KBM-7 (cell line): ENCODE measurements at regions not wholly inside any gene's neighbourhood (a gene's known extent, or its start where the extent isn't known, plus 50 kb on each side); places are given as distances from the start of the nearest gene placed in this dataset.

ENCODE experiments used
- DNase-seq: peaks from one replicate; pipeline ENCODE4 v3.0.0-alpha.2; 2015
- in situ Hi-C: fragments of 300-500 bp; cut with MboI; formaldehyde crosslinking; loops from 2 replicates; pipeline ENCODE4 v1.14.3; 2020; ENCODE audit warnings: low sequenced_read_pairs, low pct_unique_long_range_greater_than_20kb, mixed read lengths

- DNase-seq, result no peak
- in situ Hi-C loops, result loop anchor here (25.0 kb wide), 1 partner anchor 1303 kb away; the partner anchor contains the start of genes HOXA10, HOXA3, HOXA7 and HOXA9
Observed at GRCh38 chr7:25859412-25860274, 292.4 kb upstream of the NFE2L3 start.

DNA sequence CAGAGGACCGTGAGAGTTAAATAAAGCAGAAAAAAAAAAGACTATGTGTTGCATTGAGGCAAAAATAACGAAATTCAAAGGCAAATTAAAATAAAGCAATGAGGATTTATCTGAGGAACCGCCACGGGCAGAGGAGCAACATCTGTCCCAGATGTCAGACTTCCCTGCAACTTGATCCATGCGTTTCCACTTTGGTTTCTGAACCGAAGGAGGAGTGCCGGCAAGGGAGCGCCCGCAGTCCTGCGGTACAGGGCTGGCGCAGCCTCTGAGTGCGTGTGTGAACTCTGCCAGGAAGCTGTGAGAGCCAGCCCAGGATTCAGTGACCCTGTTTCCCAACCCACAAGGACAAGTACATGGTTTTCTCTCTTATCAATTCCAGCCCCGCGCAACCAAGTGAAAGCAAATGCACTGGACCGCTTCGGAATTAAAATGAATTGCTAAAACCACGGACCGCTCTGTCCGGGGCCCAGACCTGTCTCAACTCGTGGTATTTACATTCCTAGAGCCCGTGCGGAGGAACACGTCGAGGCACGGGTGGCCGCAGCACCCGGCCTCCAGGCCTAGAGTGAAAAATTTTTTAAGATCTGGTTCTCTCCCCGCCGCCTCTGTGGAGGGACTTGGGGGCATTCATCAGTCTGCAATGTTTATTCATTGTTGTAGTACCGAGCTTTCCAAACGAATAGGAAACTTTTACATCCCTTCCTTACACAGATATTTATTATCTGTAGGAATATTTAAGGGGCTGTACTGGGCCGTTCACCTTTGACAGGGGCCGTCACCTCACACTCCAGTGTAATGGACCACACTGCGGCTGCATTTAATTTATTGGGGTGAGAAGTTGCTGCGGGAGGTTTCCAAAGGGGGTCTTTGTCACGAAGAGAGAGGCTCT is 291.5 kb upstream of the NFE2L3 start:
- peak; percentile 44 for DNase-seq
- in situ Hi-C loops, result loop anchor here (25.0 kb wide), 1 partner anchor 1302 kb away; the partner anchor contains the start of genes HOXA10, HOXA3, HOXA7 and HOXA9

GRCh38 chr7:25861164-25861496 is 290.9 kb upstream of the NFE2L3 start:
- no peak for DNase-seq
- in situ Hi-C loops, result loop anchor here (25.0 kb wide), 1 partner anchor 1301 kb away; the partner anchor contains the start of genes HOXA10, HOXA3, HOXA7 and HOXA9

DNA sequence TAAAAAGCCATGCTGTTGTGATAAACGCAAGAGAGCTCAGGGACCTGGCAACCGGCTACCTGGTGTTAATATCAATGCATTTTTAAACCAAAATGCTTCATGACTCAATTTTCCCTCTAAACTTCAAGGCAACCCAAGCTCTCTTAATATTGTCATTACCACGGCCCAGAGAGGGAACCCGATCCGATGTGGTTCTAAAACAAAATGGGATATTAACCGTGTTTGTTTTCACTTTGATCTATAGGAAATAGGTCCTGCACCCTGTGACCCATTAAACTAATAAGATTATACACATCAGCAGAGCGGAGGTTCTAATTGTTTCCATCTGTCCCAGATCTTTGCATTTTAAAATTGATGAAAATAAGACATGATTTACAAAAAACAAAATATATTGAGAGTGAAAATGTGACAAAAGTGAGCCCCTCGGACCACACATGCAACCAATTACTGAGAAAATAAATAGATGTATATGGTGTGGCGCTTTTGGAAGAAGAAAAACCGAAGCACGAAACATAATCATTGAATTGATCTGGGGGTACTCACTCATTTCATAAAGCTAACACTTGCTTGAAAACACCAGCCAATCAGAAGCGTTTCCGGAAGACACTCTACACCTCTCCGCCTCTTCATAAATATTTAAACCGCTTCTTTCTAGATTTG is 290.3 kb upstream of the NFE2L3 start:
- no peak for DNase-seq
- in situ Hi-C loops, result loop anchor here (25.0 kb wide), 1 partner anchor 1301 kb away; the partner anchor contains the start of genes HOXA10, HOXA3, HOXA7 and HOXA9

DNA sequence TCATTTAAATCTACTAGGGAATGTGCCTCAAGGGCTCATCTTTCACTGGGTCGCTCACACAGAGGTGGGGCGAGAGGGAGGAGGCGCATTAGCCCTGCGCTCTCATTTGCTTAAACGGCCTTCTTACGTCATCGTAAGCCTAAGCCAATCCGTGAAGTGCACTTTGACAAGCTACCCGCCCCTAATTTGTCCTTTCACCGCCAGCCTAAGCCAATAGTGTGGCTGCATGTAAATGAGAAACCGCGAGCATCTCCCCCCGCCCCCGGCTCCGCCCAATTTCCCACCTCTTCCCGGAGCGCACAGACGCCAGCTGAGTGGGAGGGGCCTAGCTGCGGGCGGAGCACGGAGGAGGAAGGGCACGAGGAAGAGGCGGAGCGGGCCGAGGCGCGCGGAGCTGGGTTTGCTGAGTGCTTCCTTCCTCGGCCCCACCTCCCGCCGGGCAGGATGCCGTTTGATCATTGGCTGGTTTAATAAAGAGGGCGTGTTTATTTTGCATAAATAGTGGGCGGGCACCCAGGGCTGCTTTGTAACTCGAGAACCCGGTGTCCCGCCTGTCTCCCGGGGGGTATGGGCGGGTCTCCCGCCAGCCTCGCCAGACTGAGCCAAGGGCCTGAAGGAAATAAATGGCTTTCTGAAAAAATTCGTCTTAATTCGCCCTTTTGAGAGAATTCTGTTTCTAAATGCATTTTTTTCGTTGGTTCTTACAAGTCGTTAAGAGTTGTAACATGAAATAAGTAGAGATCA is 289.6 kb upstream of the NFE2L3 start:
- DNase-seq, result peak; percentile 100
- in situ Hi-C loops, result loop anchor here (25.0 kb wide), 1 partner anchor 1300 kb away; the partner anchor contains the start of genes HOXA10, HOXA3, HOXA7 and HOXA9

GRCh38 chr7:25863005-25863728 is 288.8 kb upstream of the NFE2L3 start:
- DNase-seq, result no peak
- in situ Hi-C loops, result loop anchor here (25.0 kb wide), 1 partner anchor 1299 kb away; the partner anchor contains the start of genes HOXA10, HOXA3, HOXA7 and HOXA9

GRCh38 chr7:25863729-25864110 is 288.3 kb upstream of the NFE2L3 start:
- in situ Hi-C loops, result loop anchor here (25.0 kb wide), 1 partner anchor 1299 kb away; the partner anchor contains the start of genes HOXA10, HOXA3, HOXA7 and HOXA9
- no peak for DNase-seq

GRCh38 chr7:25864511-25864910 is 287.5 kb upstream of the NFE2L3 start:
- DNase-seq, result no peak
- in situ Hi-C loops, result loop anchor here (25.0 kb wide), 1 partner anchor 1298 kb away; the partner anchor contains the start of genes HOXA10, HOXA3, HOXA7 and HOXA9

GRCh38 chr7:25864943-25865751 is 286.9 kb upstream of the NFE2L3 start:
- no peak for DNase-seq
- in situ Hi-C loops, result loop anchor here (25.0 kb wide), 1 partner anchor 1297 kb away; the partner anchor contains the start of genes HOXA10, HOXA3, HOXA7 and HOXA9

DNA sequence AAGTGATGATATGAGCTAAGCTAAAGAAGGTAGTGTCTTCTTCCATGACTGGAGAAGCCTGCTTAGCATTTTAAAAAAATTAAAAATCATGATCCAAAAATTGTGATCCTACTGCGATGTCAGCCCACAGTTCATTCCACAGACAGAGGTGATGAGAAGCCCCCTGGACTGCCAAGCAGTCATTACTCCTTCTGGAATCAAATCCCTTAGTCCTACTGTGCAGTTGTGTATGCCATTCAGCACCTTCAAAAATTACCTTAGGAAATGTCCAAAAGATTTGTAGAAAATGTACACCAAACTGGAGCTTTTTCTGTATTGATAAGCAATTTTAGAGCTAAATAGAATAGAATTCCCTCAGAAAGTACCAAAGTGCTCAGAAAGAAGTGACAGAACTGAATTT is 283.5 kb upstream of the NFE2L3 start:
- DNase-seq, result no peak
- in situ Hi-C loops, result loop anchor here (25.0 kb wide), 1 partner anchor 1294 kb away; the partner anchor contains the start of genes HOXA10, HOXA3, HOXA7 and HOXA9

- no peak for DNase-seq
- in situ Hi-C loops, result loop anchor here (25.0 kb wide), 1 partner anchor 1292 kb away; the partner anchor contains the start of genes HOXA10, HOXA3, HOXA7 and HOXA9
Observed at GRCh38 chr7:25870574-25870973, 281.4 kb upstream of the NFE2L3 start.

DNA sequence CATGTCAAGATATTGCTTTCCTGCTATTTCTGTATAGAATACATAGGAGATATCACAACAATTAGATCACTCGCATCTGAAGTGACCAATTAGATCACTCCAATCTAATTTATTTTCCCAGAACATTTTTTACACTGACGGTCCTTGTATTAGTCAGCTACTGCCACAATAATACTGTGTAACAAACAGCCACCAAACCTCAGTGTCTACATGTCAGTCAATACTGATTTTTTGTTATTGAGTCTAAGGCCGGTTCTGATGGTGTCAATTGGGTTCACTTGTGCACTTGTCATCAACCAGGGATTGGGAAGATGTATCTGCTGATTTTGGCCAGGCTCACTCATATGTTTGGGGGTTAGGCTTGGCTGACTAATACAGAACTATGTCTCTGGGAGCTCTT is 275.9 kb upstream of the NFE2L3 start:
- no peak for DNase-seq
- in situ Hi-C loops, result loop anchor here (25.0 kb wide), 2 partner anchors 486 to 786 kb away; no protein-coding TSS in a partner anchor

DNA sequence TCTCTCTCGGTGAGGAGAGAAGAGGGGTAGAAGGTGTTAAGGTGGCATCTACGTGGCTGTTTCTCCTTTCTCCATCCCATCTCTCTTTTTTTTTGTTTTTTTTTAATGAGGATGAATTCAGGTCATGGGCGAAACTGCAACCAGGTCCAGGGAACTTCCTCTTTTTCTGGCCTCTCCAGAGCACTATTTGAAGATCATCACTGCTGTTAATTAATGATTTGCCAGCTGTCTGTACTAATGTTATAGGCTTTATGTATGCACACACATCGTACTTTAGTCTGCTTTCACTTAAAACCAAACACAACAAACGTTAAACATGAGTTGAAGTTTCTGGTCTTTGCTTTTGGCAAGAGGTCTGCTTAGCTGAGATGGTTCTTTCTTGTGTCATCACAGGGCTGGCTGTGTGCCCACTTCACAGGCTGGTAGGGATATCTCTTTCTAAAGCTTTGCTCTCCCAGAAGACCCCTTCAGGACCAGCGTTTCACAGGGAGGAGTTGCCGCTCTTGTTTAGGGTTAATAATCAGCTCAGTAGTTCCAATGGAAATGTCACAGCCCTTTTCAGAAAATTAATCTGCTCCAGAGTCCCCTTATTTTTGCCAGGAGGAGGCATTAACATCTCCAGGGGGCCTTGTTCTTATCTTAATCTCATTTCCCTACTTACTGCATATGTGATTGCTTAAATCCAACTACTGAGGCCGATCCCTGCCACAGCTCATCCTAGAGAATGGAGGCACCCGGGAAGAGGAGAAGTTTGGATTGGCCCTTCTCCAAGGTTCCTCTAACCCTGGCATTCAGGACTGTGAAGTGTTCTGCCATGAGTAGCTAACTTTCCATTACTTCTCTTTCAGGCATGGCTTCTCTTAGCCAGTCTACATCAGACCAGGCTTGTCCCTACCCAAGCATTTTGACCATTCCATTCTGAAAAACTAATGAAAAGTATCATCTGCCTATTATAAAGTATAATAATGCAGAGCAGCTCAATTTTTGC is 273.9 kb upstream of the NFE2L3 start:
- in situ Hi-C loops, result loop anchor here (25.0 kb wide), 2 partner anchors 484 to 784 kb away; no protein-coding TSS in a partner anchor
- DNase-seq, result peak; percentile 30

GRCh38 chr7:25879799-25880198 is 272.2 kb upstream of the NFE2L3 start:
- no peak for DNase-seq

More at GRCh38 chr7:25879799-25880198, 272.2 kb upstream of the NFE2L3 start:
- in situ Hi-C loops, result loop anchor here (25.0 kb wide), 2 partner anchors 483 to 783 kb away; no protein-coding TSS in a partner anchor
